A549 (cell line): ENCODE measurements at regions not wholly inside any gene's neighbourhood (a gene's known extent, or its start where the extent isn't known, plus 50 kb on each side); places are given as distances from the start of the nearest gene placed in this dataset.

ENCODE experiments used
- CEBPB ChIP-seq, 2 experiments: fragments of >200 bp in 1 of 2; sonication (Bioruptor Twin) in 1 of 2; formaldehyde crosslinking in 1 of 2; IDR thresholded peaks; 2 replicates each; pipeline ENCODE4 v1.6.1; 2012 to 2016
- HOXB13 ChIP-seq: fragments of 250-450 bp; sonication (Bioruptor Pico); IDR thresholded peaks from 2 replicates; pipeline ENCODE4 v1.5.0; 2020; ENCODE audit warnings: low read depth, mild to moderate bottlenecking, moderate library complexity
- POLR2A ChIP-seq: IDR thresholded peaks from 2 replicates; pipeline ENCODE4 v1.6.1; 2012; ENCODE audit warnings: mild to moderate bottlenecking, low read length

- TF ChIP-seq HOXB13 (CRISPR knock-in tag) (no peak), CEBPB (IDR thresholded peaks at IDR 0.05) (no peak), POLR2A (no peak)
Observed at GRCh38 chr1:94719926-94720793, 100.0 kb upstream of the SLC44A3 start.
